HCT116 (cell line): ENCODE measurements at regions not wholly inside any gene's neighbourhood (a gene's known extent, or its start where the extent isn't known, plus 50 kb on each side); places are given as distances from the start of the nearest gene placed in this dataset.

ENCODE experiments used
- ATAC-seq: fragments of 200-7000 bp; cut with Tn5 transposase; 2 replicates; pipeline ENCODE4 v1.9.1; 2020; ENCODE audit warnings: mild to moderate bottlenecking, moderate library complexity
- BruUV-seq: library from RNA; stranded (reverse); fragments of 400-500 nt; replicated peaks from 2 replicates; lab custom pipeline; 2021; lab: Mats Ljungman, UMichigan
- CTCF ChIA-PET: fragments of 300-600 bp; sonication (Branson Sonifier 250); formaldehyde crosslinking; loops from one replicate; lab custom pipeline; 2021; ENCODE audit warnings: antibody characterized with exemption; lab: Charles Lee
- POLR2A ChIA-PET: fragments of 300-600, 350-600 bp; sonication (Branson Sonifier 250); formaldehyde crosslinking; loops from one replicate; lab custom pipeline; 2021; ENCODE audit warnings: antibody characterized with exemption; lab: Charles Lee
- RAD21 ChIA-PET, 2 experiments: fragments of 300-600 bp; sonication (Branson Sonifier 250); formaldehyde crosslinking; loops; one replicate each; lab custom pipeline; 2023; ENCODE audit warnings: low total read pairs in 2 of 2; ENCODE audit not compliant: uncharacterized antibody in 2 of 2, unreplicated experiment in 2 of 2, low non-redundant PET in 1 of 2; lab: Charles Lee
- DNase-seq: peaks from one replicate; pipeline ENCODE4 v3.0.0-alpha.2; 2010; ENCODE audit warnings: low read depth, low spot score
- H2AFZ ChIP-seq: fragments of 200-600 bp; shearing (Covaris generic), sonication (generic); 2 replicates; pipeline ENCODE4 v1.6.1; 2017; ENCODE audit warnings: low read depth, mixed run types, mixed read lengths, antibody characterized with exemption, low read length; ENCODE audit not compliant: poor library complexity, severe bottlenecking
- H3K27ac ChIP-seq: 2 replicates; pipeline ENCODE4 v1.5.1; 2012; ENCODE audit warnings: low read depth, low read length
- H3K27me3 ChIP-seq: fragments of 200-600 bp; sonication (generic); 2 replicates; pipeline ENCODE4 v1.6.1; 2016; ENCODE audit warnings: mixed run types, low read length, mixed read lengths; ENCODE audit not compliant: insufficient read depth
- H3K36me3 ChIP-seq, 2 experiments: fragments of 200-500 bp in 1 of 2; fragments of 200-600 bp in 1 of 2; sonication (Bioruptor generic) in 1 of 2; sonication (generic) in 1 of 2; 2 replicates each; pipeline versions ENCODE4 v1.5.1 to v1.6.1; 2014 to 2016; ENCODE audit warnings: low read length in 2 of 2, inconsistent platforms in 1 of 2, mixed read lengths in 1 of 2, mixed run types in 1 of 2; ENCODE audit not compliant: insufficient read depth in 2 of 2, control insufficient read depth in 1 of 2
- H3K4me1 ChIP-seq, 2 experiments: fragments of 200-600 bp in 1 of 2; sonication (generic) in 1 of 2; 2 replicates each; pipeline versions ENCODE4 v1.5.1 to v1.6.1; 2012 to 2017; ENCODE audit warnings: low read length in 2 of 2, inconsistent platforms in 1 of 2, mild to moderate bottlenecking in 1 of 2, mixed read lengths in 1 of 2, mixed run types in 1 of 2, moderate library complexity in 1 of 2; ENCODE audit not compliant: insufficient read depth in 2 of 2, control insufficient read depth in 1 of 2
- H3K4me2 ChIP-seq: fragments of 200-600 bp; sonication (generic); 2 replicates; pipeline ENCODE4 v1.6.1; 2017; ENCODE audit warnings: mixed run types, low read length, mixed read lengths
- H3K4me3 ChIP-seq, 2 experiments: fragments of 200-600 bp in 1 of 2; sonication (generic) in 1 of 2; replicated peaks in 1 of 2; 2 replicates each; pipeline ENCODE4 v1.5.1; 2011 to 2016; ENCODE audit warnings: low read length in 2 of 2, control low read depth in 1 of 2, low read depth in 1 of 2, mild to moderate bottlenecking in 1 of 2, mixed read lengths in 1 of 2, mixed run types in 1 of 2
- H3K79me2 ChIP-seq: fragments of 200-600 bp; sonication (generic); 2 replicates; pipeline ENCODE4 v1.6.1; 2017; ENCODE audit warnings: mild to moderate bottlenecking, mixed run types, low read length, moderate library complexity, mixed read lengths; ENCODE audit not compliant: insufficient read depth
- H3K9ac ChIP-seq: fragments of 200-600 bp; sonication (generic); 2 replicates; pipeline ENCODE4 v1.6.1; 2016; ENCODE audit warnings: low read length, mixed read lengths
- H3K9me2 ChIP-seq: fragments of 200-600 bp; sonication (generic), shearing (Covaris generic); 2 replicates; pipeline ENCODE4 v1.6.1; 2017; ENCODE audit warnings: mixed run types, mild to moderate bottlenecking, moderate library complexity; ENCODE audit not compliant: insufficient read depth
- H3K9me3 ChIP-seq, 2 experiments: fragments of 200-500 bp in 1 of 2; fragments of 200-600 bp in 1 of 2; sonication (Bioruptor generic) in 1 of 2; sonication (generic) in 1 of 2; 2 replicates each; pipeline ENCODE4 v1.6.1; 2014 to 2017; ENCODE audit warnings: low read length in 2 of 2, mixed read lengths in 2 of 2, inconsistent platforms in 1 of 2, low read depth in 1 of 2, mild to moderate bottlenecking in 1 of 2, mixed run types in 1 of 2, moderate library complexity in 1 of 2; ENCODE audit not compliant: control insufficient read depth in 1 of 2, insufficient read depth in 1 of 2
- H4K20me1 ChIP-seq: fragments of 200-600 bp; sonication (generic), shearing (Covaris generic); 2 replicates; pipeline ENCODE4 v1.6.1; 2017; ENCODE audit warnings: mixed run types, mild to moderate bottlenecking, moderate library complexity; ENCODE audit not compliant: insufficient read depth
- ATF3 ChIP-seq: IDR thresholded peaks from 2 replicates; pipeline ENCODE4 v1.6.1; 2012
- CBX3 ChIP-seq: IDR thresholded peaks from 2 replicates; pipeline ENCODE4 v1.6.1; 2012; ENCODE audit warnings: low read depth
- CEBPB ChIP-seq: IDR thresholded peaks from 2 replicates; pipeline ENCODE4 v1.6.1; 2012; ENCODE audit warnings: low read depth
- CTCF ChIP-seq, 3 experiments: fragments of 200-600 bp in 1 of 3; sonication (generic) in 1 of 3; IDR thresholded peaks in 2 of 3; conservative IDR thresholded peaks in 1 of 3; 2 replicates each; pipeline ENCODE4 v1.5.1; 2012 to 2017; ENCODE audit warnings: low read depth in 2 of 3, low read length in 2 of 3, antibody characterized with exemption in 1 of 3, borderline replicate concordance in 1 of 3, control low read depth in 1 of 3, mild to moderate bottlenecking in 1 of 3, mixed read lengths in 1 of 3, mixed run types in 1 of 3, moderate library complexity in 1 of 3; ENCODE audit not compliant: insufficient read depth in 1 of 3
- JUND ChIP-seq: IDR thresholded peaks from 2 replicates; pipeline ENCODE4 v1.6.1; 2012
- MAX ChIP-seq: IDR thresholded peaks from 2 replicates; pipeline ENCODE4 v1.6.1; 2012
- POLR2A ChIP-seq: IDR thresholded peaks from 2 replicates; pipeline ENCODE4 v1.7.0; 2011; ENCODE audit warnings: borderline replicate concordance; ENCODE audit not compliant: insufficient read depth, insufficient read length; ENCODE audit errors: extremely low read depth
- RAD21 ChIP-seq: IDR thresholded peaks from 2 replicates; pipeline ENCODE4 v1.6.1; 2012; ENCODE audit warnings: low read depth, mild to moderate bottlenecking
- SIN3A ChIP-seq: IDR thresholded peaks from 2 replicates; pipeline ENCODE4 v1.6.1; 2012; ENCODE audit warnings: low read depth
- SP1 ChIP-seq: IDR thresholded peaks from 2 replicates; pipeline ENCODE4 v1.6.1; 2012; ENCODE audit warnings: low read depth
- TCF7L2 ChIP-seq: IDR thresholded peaks from 2 replicates; pipeline ENCODE4 v1.7.0; 2011; ENCODE audit warnings: borderline replicate concordance, inconsistent platforms; ENCODE audit not compliant: insufficient read depth, insufficient read length; ENCODE audit errors: extremely low read depth
- ZFX ChIP-seq: fragments of 450-650 bp; IDR thresholded peaks from 2 replicates; pipeline ENCODE4 v1.6.1; 2017
- intact Hi-C: fragments of 100-400 bp; cut with micrococcal nuclease; formaldehyde crosslinking; loops from 2 replicates; pipeline ENCODE4 v1.10.0; 2022

GRCh38 chr1:98280049-98280448 lies 359.2 kb upstream of the DPYD start:
- no peak overlapping the region for H3K4me3 ChIP-seq
- no peaks in the 10 kb centered on the region; the same call in 1 of the 2 replicates for H3K9me2 ChIP-seq
- H3K27ac ChIP-seq = no peak overlapping the region
- H4K20me1 ChIP-seq = no peaks in the 10 kb centered on the region
- no TSS peak for BruUV-seq
- DNase-seq = no peak
- H3K9me3 ChIP-seq = no peaks in the 10 kb centered on the region
- ChIA-PET POLR2A (no interaction called here), CTCF (no interaction called here), RAD21 (no interaction called here)
- H3K27me3 ChIP-seq = no peaks in the 10 kb centered on the region
- intact Hi-C loops = no loop called here
- no peak overlapping the region for H3K9ac ChIP-seq
- no peaks in the 10 kb centered on the region for H3K4me1 ChIP-seq
- no peaks in the 10 kb centered on the region for H3K79me2 ChIP-seq
- no peak overlapping the region for H3K4me2 ChIP-seq
- TF ChIP-seq RAD21 (no peak), POLR2A (no peak), SP1 (no peak), JUND (no peak), CTCF (IDR thresholded peaks at IDR 0.05 in 2 of 3, conservative IDR thresholded peaks at IDR 0.05 in 1 of 3; ENCODE audit: borderline replicate concordance in 1 of 3, insufficient read depth in 1 of 3, low read depth in 2 of 3, low read length in 2 of 3) (no peak), MAX (no peak), SIN3A (no peak), CBX3 (no peak), CEBPB (no peak), TCF7L2 (no peak), ATF3 (no peak), ZFX (no peak)
- H2AFZ ChIP-seq = no peak overlapping the region
- no peaks in the 10 kb centered on the region for H3K36me3 ChIP-seq
- no peak for ATAC-seq
